HG03432 (cell line): ENCODE measurements at regions not wholly inside any gene's neighbourhood (a gene's known extent, or its start where the extent isn't known, plus 50 kb on each side); places are given as distances from the start of the nearest gene placed in this dataset.

Experiments used
- ATAC-seq: cut with Tn5 transposase; IDR thresholded peaks from one replicate; pipeline ENCODE4 v1.9.1; 2021; ENCODE audit warnings: mild to moderate bottlenecking, moderate library complexity; ENCODE audit not compliant: unreplicated experiment

DNA sequence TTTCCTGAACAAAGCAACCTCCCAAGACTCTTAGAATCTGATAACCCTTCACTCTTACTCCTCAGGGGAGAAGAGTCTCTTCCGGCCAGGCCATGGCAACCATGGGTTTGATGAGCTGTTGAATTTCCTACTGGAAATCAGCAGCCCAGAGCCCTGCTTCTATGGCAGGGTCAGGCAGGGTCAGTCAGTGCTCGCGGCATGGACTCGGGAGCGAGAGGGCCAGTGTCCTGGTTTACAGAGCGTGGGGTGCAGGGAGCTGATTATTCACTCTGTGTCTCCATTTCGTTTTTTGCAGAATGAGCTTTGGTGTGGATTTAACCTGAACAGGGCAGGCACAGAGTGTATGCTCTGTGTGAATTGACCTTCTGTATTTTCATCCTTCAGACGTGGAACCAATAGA is 340.6 kb upstream of the SFSWAP start:
- ATAC-seq: no peak

DNA sequence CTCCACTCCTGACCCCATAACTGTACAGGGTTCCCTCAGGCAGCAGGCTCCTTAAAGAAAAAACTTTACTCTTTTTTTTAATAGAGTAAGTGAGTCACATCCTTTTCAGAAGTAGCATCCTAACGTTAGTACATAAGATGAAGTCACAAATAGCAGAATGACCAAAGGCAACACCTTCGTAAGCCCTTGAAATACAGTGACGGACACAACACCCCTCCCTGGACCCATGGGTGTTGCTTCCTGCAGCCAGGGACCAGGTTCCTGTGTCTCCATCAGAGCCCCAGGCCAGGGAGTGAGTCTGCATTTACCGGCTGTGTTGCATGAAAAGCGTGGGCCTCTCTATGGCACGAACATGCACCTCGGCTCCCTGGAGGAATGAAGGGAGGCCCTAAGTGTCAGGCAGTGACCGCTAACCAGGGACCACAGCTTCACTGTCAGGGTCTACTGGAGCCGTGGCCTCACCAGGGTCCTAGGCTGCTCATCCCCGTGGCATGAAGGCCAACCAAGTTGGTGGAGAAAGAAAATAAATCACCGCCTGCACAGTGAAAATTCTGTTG is 340.0 kb upstream of the SFSWAP start:
- ATAC-seq: no peak

DNA sequence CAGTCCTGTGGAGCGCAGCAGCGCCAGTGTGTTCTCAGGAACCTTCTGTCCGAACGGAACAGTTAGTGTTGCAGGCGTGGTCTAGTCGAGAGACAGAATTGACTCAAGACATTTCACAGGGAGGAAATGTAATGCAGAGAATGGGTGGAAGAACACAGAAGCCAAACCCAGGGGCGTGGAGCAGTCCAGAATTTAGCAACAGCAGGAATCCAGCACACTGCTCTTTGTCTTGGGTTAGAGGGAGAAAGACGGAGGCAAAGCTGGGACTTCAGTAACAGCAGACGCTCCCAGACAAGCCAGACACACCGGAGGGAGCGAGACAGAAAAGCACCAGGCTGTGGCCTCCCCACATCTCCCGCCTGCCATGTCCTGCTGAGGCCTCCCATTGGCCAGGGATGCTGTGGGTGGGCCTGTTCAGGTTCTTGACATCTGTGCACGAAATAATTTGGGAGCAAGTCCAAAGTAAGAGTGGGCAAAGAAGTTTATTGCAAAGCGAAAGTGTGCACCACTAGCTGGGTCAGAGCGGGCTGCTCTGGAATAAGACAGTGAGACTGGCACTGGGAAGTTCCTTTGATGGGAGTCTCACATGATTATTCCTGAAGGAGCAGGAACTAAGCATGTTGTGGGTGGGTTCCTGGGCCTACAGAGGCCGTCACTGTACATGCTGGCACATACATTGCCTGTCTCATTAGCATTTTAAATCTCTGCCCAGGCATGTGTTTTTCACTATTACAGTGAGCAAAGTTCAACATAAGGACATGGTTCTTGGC is 339.3 kb upstream of the SFSWAP start:
- no peak for ATAC-seq

DNA sequence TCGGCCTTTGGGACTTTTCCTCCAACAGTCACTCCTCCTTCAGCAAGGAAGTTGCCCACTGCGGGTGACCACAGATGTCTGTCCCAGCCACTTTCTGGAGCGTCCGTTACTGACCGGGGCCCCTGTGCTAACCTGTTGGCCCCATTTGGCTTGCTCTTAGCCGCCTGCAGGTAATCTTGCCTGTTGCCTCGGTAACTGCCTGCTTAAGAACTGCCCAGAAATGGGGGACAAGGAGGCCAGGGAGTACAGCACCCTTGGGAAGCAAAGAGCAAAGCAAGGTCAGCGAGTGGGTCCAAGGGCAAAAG is 338.8 kb upstream of the SFSWAP start:
- no peak for ATAC-seq

DNA sequence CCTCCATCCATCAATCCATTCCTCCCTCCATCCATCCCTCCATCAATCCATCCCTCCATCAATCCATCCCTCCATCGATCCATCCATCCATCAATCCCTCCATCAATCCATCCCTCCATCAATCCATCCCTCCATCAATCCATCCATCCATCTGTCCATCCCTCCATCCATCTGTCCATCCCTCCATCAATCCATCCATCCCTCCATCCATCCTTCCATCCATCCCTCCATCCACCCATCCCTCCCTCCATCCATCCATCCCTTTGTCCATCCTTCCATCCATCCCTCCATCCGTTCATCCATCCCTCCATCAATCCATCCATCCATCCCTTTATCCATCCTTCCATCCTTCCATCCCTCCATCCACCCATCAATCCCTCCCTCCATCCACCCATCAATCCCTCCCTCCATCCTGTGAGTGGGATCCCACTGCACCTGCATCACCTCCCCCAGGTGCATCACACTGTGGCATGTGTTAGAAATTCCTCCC is 338.1 kb upstream of the SFSWAP start:
- no peak for ATAC-seq

DNA sequence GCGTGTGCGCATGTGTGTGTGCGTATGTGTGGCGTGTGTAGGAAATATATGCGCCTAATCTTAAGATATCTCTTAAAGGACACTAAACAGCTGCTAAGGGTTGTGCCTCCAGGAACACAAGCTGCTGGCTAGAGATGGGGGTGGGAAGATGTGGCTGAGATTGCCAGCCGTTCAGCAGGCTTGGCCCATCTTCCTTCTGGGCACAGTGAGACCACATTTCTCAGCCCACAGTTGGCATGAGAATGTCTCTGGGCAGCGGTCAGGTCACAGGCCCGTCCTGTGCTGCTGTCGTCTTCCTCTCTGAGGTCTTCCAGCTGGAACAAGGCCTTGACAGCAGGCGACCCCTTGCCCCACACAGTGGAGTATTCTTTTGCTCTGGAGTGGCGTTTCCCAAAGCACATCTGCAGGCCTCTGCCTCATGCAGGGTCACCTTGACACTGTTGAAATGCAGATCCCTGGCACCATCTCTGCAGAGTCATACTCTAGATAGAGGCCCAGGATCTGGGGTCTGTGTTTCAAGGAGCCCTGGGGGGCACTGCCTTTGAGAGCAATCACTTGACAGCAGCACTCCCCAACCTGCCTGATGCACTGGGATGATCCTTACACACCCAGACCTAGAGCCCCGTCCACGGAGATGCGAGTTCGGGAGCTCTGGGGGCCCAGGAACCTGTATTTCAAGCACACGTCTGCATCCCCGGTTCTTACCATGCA is 335.5 kb upstream of the SFSWAP start:
- no peak for ATAC-seq

DNA sequence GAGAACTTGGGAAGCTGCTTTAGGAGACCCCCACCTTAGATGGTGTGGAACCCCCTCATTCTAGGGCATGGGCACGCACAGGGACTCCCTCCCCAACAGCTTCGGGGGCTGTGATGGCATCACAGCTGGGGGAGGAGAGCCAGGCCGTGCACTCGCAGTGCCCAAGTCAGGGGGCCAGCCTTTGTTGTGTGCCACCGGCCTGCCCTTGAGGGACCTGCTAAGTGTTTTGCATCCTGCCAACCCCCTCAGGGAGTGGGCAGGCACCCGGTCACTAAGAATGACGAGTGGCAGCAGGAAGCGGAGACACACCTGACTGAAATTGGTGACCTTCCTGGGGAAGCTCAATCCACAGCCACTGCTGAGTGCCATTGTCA is 334.9 kb upstream of the SFSWAP start:
- no peak for ATAC-seq

DNA sequence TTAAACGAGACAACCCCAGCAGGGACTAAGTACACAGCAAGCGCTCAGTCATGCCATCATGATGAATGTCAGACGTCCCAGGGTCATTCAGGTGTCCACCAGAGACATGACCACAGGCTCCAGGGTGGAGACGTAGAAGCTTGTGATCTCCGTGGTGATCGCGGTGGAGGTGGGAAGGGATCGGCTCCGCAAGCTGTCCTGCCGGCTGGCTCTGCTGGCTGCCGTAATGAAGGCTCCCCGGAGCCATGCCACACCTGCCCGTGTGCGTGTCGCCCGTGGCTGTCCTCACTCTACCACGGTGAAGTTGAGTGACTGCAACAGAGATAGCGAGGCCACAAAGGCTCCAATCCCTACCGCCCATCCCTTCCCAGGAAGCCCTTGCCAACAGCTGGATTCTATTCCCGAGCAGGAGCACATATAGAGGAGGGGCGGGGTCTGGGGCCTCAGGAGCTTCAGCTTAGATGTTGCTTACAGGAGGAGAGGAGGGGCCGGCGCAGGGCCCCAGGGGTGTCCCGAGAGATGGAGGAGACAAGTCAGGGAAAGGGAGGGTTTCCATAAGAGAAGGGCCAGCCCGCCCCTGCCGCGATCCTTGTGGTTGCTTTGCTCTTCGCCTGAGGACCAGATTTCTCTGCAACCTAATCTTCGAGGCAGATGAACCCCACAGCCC is 332.6 kb upstream of the SFSWAP start:
- ATAC-seq: no peak

DNA sequence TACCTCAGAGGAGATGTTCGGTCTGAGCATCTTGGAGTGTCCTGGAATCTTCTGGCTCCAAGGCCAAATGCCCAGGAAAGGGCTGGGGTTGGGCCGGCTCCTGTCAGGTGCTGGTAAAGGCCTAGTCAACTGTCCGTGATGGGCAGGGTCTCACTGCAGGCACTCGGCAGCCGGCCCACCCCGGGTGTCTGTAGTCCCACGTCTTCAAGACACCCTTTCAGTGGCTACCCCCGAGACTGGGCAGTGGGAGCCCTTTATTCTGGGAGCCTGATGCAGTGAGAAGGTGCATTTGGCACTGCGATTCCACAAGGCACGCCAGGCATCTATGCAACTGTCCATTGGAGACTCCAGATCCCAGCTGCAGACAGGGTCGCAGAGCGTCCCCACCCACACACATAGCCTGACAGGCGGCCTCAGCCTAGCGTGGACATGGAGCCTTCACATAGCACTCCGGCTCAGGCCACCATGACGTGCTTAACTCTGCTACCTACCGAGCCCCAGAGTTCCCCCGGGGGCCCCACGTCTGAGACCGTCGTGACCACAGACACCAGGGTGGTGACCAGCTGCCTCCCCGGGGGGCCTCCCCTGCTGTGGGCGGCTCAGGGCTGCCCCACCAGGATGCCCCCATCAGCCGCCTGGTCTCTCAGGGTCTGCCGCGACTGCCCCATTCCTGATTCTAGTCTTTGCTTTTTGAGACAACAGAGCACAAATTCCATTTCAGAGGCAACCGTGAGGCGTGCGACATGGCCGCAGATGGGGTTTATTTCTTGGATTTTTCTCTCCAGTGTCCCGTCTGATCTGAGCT is 331.8 kb upstream of the SFSWAP start:
- ATAC-seq: no peak

DNA sequence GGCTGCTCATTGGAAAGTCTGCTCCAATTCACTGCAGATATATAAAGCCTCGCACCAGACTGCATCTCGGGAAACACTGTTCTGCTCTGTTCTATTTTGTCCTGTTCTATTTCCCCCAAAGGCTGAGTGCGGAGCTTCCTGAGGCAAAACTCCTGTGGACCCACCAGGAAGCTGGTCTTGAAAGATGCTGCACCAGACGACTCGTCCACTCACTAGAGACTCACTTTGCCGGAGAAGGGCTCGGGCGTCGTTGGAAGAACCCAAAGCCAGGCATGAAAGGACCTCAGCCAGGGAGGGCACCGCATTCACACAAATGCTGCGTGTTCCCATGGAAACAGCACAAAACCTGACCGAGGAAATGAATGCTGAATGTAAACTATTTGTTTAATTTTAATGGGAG is 331.2 kb upstream of the SFSWAP start:
- no peak for ATAC-seq

DNA sequence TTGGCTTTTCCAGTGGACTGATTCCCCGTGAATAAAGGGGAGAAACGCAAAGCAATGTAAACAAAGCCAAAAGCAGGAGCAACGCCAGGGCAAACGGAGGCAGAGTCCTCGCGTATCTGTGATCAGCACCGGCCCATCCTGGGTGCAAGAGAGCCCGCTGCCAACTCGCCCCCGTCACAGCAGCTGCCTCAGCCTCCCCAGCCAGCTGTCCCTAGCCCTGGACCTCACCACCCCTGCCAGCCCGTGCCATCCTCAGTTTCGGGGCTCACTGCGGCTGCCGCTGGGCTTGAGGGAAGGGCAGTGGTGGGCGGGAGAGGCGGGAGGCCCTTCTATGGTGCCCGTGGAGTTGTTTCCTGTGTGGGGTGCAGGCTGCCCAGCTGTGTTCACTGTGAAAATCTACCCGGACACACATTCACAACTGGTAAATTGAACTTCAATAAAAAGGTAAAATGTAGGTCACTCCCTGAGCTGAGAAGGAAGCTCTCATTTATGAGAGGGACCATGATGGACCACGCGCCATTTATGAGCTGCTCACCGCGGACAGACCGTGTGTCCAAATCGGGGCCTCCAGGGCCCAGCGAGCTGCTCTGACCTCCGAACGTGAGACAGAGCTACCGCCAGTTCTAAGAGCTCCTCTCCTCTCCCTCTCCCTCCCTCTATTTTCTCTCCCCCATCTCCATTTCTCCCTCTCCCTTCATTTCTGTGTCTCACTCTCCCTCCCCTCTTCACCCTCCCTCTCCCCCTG is 330.5 kb upstream of the SFSWAP start:
- no peak for ATAC-seq

DNA sequence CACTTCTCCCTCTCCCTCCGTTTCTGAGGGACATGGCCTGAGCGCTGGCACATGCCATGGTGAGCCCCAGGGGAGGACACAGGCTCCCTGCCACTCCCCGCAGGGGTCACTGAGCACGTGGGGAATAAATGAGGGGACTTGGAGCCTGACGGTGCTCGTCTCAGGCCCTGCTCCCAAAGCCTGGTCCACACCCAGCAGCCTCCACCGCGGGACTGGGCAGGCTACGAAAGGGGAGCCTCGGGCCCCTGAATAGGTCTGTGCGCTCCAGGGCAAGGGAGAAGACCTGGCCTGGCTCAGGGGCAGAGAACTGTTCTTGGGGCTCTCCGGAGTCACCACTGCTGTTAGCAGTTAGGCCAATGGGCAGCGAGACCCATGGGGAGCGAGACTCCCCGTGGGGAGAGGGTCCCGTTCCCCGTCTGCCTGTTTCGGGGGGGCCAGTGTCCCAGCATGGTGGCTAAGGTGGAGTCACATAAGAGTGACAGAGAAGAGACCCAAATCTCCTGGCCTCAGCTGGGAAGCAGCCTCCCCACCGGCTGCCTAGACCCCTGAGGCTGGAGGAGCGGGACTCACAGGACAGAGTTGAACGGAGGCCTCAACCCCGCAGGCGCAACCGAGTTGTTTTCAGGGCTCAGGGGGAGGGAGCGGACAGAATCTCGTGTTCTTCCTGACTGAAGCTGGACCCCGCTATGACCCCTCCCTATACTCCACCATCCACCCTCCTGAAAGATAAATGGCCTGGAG is 329.8 kb upstream of the SFSWAP start:
- no peak for ATAC-seq

DNA sequence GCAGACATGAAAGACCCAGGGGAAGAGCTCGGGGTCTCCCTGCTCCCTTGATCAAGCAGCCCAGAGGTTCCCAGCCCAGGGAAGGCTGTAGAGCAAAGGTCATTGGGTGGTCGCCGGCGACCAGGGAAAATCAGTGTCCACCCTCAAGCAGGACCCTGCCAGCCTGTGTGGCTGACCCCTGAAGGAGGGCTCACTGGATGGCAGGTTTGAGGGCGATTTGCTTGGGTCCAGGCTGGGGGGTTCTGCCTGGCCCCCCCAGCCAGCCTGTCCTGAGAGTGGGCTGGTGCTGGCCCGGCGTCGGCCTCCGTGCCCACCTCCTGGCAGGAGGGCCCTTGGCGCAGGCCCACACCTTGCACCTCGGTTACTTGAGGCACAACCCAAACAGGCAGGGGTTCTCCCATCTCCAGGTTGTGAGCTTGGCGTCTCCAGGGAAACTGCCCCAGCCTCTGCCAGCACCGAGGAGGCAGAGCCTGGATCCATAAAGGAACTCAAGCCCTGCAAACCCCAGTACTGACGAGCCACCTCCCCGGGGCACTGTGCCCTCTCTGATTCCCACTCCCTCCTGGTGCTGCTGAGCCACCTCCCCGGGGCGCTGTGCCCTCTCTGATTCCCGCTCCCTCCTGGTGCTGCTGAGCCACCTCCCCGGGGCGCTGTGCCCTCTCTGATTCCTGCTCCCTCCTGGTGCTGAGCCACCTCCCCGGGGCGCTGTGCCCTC is 329.0 kb upstream of the SFSWAP start:
- ATAC-seq: no peak

DNA sequence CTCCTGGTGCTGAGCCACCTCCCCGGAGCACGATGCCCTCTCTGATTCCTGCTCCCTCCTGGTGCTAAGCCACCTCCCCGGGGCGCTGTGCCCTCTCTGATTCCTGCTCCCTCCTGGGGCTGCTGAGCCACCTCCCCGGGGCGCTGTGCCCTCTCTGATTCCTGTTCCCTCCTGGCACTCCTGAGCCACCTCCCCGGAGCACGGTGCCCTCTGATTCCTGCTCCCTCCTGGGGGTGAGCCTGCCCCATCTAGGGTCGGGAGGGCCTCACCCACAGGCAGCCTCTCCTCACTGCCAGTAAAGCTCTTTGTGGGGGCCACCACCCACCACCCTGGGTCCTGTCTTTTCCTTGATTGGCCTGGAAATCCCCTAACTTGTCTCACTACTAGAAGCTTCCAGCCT is 327.6 kb upstream of the SFSWAP start:
- no peak for ATAC-seq

DNA sequence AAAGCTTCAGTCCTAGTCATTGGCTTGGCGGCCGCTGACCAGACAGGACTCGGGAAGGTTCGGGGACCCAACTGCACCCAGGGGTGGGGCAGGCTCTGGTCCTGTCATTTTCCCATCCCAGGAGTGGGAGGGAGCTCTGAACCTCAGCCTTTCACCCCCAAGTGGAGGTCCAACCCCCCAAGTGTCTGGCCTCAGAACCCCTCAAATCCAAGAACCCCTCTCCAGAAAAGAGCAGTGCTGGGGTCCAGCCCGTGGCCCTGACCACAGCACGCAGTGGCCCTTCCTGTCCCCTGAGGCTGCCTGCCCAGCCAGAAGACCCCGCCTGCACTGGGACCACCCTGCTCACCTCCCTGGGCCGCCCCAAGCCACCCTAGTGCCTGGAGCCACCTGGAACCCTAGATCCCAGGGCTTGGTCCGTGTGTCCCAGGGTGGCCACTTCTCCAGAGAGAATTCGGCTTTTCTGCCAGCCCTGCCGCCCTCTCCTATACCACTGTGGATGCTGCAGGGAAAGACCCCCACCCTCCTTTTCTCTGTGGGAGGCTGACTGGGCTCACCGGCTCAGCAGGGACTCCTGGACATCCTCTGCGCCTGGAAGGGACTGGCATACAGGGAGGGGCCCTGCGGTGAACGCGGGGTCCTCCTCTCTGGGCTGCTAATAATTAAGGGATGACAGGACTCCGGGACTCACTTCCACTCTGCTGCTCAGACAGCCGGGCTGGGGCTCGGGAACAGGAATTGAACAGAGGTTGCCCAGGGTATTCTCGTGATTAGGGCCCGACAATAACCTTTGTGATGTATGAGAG is 326.9 kb upstream of the SFSWAP start:
- no peak for ATAC-seq

DNA sequence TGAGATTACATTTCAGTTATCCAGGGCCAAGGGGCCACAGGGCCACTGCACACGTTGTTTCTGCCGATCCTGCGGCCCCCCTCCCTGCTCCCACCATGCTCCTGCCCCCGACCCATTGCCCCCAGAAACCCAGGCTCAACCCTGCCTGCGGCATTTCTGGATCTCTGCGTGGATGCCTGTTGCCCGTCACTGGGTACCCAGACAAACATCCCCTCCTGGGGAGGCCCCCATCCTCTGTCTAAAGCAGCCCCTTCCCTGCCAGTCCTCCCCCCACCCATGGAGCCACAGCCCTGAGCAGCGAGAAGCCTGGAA is 326.4 kb upstream of the SFSWAP start:
- no peak for ATAC-seq

DNA sequence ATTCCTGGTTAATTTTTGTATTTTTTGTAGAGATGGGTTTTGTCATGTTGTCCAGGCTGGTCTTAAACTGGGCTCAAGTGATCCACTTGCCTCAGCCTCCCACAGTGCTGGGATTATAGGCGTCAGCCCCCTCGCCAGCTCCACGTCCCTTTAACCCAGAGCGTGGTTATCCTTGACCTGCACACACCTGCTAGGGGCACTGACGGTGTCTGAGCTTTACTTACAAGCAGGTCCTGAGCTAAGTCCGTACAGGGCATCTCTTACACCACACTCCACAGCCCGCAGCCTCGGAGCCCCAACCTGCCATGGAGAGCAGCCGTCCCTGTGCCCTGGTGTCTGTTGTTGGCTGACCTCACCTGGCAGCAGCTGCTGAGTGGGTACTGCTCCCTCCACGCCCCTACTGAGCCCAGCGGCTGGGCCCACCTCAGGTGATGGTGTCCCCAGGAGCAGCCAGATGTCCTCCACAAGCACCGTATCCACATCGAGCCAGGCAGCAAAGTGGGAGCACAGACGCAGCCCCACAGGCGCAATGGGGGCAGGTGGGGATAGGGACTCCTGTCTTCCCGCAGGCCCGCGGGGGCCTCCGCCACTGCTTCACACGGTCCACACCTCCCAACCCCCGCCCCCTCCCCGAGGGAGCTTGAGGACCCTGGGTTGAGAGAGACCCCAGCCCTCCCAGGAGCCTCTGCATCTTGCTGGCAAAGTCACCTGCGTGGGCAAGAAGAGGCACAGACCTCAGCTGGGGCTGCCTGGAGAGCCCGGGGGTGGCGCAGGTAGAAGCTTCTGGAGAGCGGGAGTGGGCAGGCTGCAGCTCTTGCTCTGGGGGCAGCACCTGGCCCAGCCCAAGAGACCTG is 325.4 kb upstream of the SFSWAP start:
- no peak for ATAC-seq

DNA sequence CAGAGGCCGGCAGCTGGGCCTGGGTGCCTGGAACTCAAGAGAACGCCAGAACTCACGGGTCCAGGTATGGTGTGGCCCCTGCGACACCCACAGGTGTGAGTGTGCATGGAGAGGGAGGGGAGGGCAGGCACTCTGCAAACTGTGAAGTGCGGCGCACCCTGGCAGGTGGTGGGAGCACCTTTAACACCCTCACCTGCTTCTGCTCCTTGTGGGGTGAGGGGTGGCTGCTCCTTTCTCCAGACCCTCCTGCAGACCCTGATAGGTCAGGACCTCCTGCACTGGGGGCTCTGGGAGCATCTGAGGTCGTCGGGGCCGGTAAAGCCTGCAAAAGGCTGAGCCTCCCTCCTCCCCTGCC is 324.7 kb upstream of the SFSWAP start:
- no peak for ATAC-seq
